ENCODE measurements at regions not wholly inside any gene's neighbourhood (a gene's known extent, or its start where the extent isn't known, plus 50 kb on each side); places are given as distances from the start of the nearest gene placed in this dataset.
A peak's percentile ranks its signal among the peaks of the same experiment; 100 is the strongest.

GRCh38 chr12:124390442-124391097 lies 95.7 kb downstream of the RFLNA start:
- intact Hi-C loops (cut with DNase I) = loop anchor here in 2 of 10 donors (5.0 to 10.0 kb wide), 2 partner anchors 62 to 114 kb away; no protein-coding TSS in a partner anchor
- DNase-seq (peak in 1 of 2 donors; percentile 55), ATAC-seq (peak in 2 of 8 donors; percentile 3 to 25)
- WGBS, 2 donors = 63 to 78% methylated on average over 26 of the region's 26 CpGs
- Histone ChIP-seq H3K4me3 (peak overlapping the region in 1 of 10 donors; percentile 36), H3K4me1 (peaks cover 65 to 100% (median 93%) of the 10 kb centered on the region in 9 donors), H3K27me3 (no peaks in the 10 kb centered on the region), H3K36me3 (peaks cover 0 to 34% (median 2%) of the 10 kb centered on the region in 9 donors), H3K27ac (peak overlapping the region; percentile 56 to 99 (median 96)), H3K9me3 (no peaks in the 10 kb centered on the region)
- TF ChIP-seq, protein P1, sequence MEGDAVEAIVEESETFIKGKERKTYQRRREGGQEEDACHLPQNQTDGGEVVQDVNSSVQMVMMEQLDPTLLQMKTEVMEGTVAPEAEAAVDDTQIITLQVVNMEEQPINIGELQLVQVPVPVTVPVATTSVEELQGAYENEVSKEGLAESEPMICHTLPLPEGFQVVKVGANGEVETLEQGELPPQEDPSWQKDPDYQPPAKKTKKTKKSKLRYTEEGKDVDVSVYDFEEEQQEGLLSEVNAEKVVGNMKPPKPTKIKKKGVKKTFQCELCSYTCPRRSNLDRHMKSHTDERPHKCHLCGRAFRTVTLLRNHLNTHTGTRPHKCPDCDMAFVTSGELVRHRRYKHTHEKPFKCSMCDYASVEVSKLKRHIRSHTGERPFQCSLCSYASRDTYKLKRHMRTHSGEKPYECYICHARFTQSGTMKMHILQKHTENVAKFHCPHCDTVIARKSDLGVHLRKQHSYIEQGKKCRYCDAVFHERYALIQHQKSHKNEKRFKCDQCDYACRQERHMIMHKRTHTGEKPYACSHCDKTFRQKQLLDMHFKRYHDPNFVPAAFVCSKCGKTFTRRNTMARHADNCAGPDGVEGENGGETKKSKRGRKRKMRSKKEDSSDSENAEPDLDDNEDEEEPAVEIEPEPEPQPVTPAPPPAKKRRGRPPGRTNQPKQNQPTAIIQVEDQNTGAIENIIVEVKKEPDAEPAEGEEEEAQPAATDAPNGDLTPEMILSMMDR (IDR thresholded peaks at IDR 0.05) = no peak

DNA sequence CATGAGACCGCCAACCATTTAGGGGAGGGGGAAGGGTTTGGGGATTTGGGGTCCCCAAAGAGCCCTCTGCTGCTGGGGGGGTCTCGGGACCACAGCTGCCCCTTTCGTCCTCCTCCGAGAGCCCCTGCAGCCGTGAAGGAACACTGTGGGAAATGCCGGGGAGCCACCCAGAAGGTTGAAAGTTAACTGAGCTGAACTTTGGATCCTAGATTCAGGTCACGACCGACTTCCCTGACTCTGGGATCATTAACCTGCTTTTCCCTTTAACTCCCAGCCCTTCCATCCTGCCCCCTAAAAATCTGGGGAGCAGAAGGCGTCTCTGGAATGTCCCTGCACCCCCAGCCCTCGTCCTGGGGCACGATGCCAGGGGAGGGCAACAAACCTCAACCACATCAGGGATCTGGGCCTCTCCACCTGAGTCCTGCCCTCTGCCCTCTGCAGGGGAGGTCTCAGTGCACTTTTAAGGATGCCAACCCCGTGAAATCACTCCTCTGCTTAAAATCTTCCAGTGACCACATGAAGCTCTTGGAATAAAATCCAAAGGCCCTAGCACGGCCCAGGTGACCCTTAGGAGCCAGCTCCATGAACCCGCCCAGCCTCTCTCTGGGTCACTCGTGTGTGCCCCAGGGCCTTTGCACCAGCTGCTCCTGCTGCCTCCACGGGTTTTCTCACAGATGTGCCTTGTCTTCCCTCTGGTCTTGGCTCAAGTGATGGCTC lies 95.0 kb downstream of the RFLNA start:
- no peak for DNase-seq
- 75 to 82% methylated on average over 16 of the region's 16 CpGs for whole genome bisulfite sequencing, 2 donors

GRCh38 chr12:124389138-124389724 lies 94.3 kb downstream of the RFLNA start:
- Histone ChIP-seq H3K27me3 (no peaks in the 10 kb centered on the region), H3K36me3 (peaks cover 0 to 34% (median 12%) of the 10 kb centered on the region in 9 donors), H3K4me1 (peaks cover 62 to 100% (median 92%) of the 10 kb centered on the region in 9 donors), H3K27ac (peak overlapping the region; percentile 88 to 99 (median 97)), H3K4me3 (peak overlapping the region; percentile 22 to 74 (median 59)), H3K9me3 (no peaks in the 10 kb centered on the region)
- 4 to 5% methylated on average over 34 to 39 of the region's 39 CpGs for WGBS, 2 donors
- TF ChIP-seq, protein P1 (IDR thresholded peaks at IDR 0.05) = peak in 2 of 9 donors; percentile 1 to 5
- DNase-seq (peak; percentile 86 to 89), ATAC-seq (peak; percentile 48 to 71 (median 60))
- intact Hi-C loops (cut with DNase I) = loop anchor here in 7 of 10 donors (5.0 to 10.0 kb wide), 7 partner anchors 33 to 378 kb away; partner anchors contain the start of gene NCOR2 (in 2 of the 7)

More for the DNA sequence above, 95.0 kb downstream of the RFLNA start:
- no peaks in the 10 kb centered on the region for H3K27me3 ChIP-seq
- H3K4me1 ChIP-seq = peaks cover 67 to 100% (median 96%) of the 10 kb centered on the region in 9 donors
- H3K27ac ChIP-seq = peak overlapping the region; percentile 88 to 99 (median 97)
- TF ChIP-seq, protein P1 (IDR thresholded peaks at IDR 0.05) = no peak
- peaks cover 0 to 34% (median 9%) of the 10 kb centered on the region in 9 donors for H3K36me3 ChIP-seq
- H3K9me3 ChIP-seq = no peaks in the 10 kb centered on the region
- H3K4me3 ChIP-seq = peak overlapping the region in 8 of 10 donors; percentile 52 to 74 (median 61)
- no peak for ATAC-seq
- intact Hi-C loops (cut with DNase I) = loop anchor here in 7 of 10 donors (5.0 to 10.0 kb wide), 9 partner anchors 32 to 377 kb away; partner anchors contain the start of gene NCOR2 (in 2 of the 7)

DNA sequence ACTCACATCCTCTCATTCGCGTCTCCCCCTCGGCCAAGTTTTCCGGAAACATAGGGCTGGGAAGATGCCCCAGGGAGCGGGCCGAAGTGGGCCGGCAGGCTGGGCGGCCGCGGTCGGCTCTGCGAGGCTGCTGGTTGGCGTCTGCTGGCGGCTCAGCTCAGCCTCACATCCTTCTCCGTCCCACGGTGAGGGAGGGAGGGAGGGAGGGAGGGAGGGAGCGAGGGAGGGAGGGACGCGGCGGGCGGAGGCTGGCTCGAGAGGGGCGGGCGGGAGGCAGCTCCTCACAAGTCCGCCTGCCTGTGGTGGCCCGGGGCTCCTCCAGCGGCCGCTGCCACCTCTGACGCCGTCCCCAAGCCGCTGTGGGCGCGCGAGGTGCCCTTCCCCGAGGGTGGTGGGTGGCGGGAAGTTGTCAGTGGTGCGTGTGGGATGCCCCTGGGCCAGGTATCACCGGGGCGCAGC lies 93.8 kb downstream of the RFLNA start:
- H3K36me3 ChIP-seq = peaks cover 0 to 34% (median 12%) of the 10 kb centered on the region in 9 donors
- H3K4me1 ChIP-seq = peaks cover 59 to 98% (median 87%) of the 10 kb centered on the region in 9 donors
- peak overlapping the region; percentile 88 to 99 (median 97) for H3K27ac ChIP-seq
- no peaks in the 10 kb centered on the region for H3K27me3 ChIP-seq
- no peaks in the 10 kb centered on the region for H3K9me3 ChIP-seq
- 2 to 5% methylated on average over 36 to 38 of the region's 39 CpGs for WGBS, 2 donors
- TF ChIP-seq, protein P1 (IDR thresholded peaks at IDR 0.05) = peak in 3 of 9 donors; percentile 8 to 32 (median 25)
- peak overlapping the region; percentile 41 to 74 (median 59) for H3K4me3 ChIP-seq
- ATAC-seq (peak; percentile 44 to 67 (median 52)), DNase-seq (peak; percentile 83 to 85)
- intact Hi-C loops (cut with DNase I) = loop anchor here in 7 of 10 donors (5.0 to 10.0 kb wide), 7 partner anchors 34 to 379 kb away; partner anchors contain the start of gene NCOR2 (in 2 of the 7)

Data from heart right ventricle (tissue), 16 donors.